DND-41 (cell line): ENCODE measurements at regions not wholly inside any gene's neighbourhood (a gene's known extent, or its start where the extent isn't known, plus 50 kb on each side); places are given as distances from the start of the nearest gene placed in this dataset.

Source experiments
- CTCF ChIP-seq: IDR thresholded peaks from 2 replicates; pipeline ENCODE4 v1.5.1; 2012; ENCODE audit warnings: borderline replicate concordance, low read length, moderate library complexity, mild to moderate bottlenecking; ENCODE audit not compliant: poor library complexity, severe bottlenecking; ENCODE audit errors: extremely low read depth
- EZH2 ChIP-seq: IDR thresholded peaks from 3 replicates; pipeline ENCODE4 v1.6.1; 2012; ENCODE audit warnings: borderline replicate concordance, low read depth, mild to moderate bottlenecking, moderate library complexity, low read length, inconsistent platforms; ENCODE audit not compliant: severe bottlenecking

GRCh38 chr3:30309961-30310954 lies 296.1 kb upstream of the TGFBR2 start:
- TF ChIP-seq CTCF: no peak
- TF ChIP-seq EZH2: no peak
